ENCODE measurements at regions not wholly inside any gene's neighbourhood (a gene's known extent, or its start where the extent isn't known, plus 50 kb on each side); places are given as distances from the start of the nearest gene placed in this dataset.

GRCh38 chr5:164345853-164346252, 840.4 kb downstream of the MAT2B start:
- Histone ChIP-seq H4K20me1 (ENCODE audit: insufficient read depth) (no peaks in the 10 kb centered on the region), H3K27ac (ENCODE audit: low read length) (no peak overlapping the region), H2AFZ (ENCODE audit: low read depth, low read length) (no peak overlapping the region), H3K4me3 (ENCODE audit: low read length) (no peak overlapping the region), H3K79me2 (replicated peaks; ENCODE audit: insufficient read depth, low read length) (no peaks in the 10 kb centered on the region), H3K9ac (ENCODE audit: low read length) (no peak overlapping the region), H3K4me2 (ENCODE audit: low read length) (no peak overlapping the region), H3K9me2 (ENCODE audit: insufficient read depth, low read length) (no peaks in the 10 kb centered on the region), H3K36me3 (ENCODE audit: insufficient read depth, low read length) (no peaks in the 10 kb centered on the region), H3K27me3 (ENCODE audit: insufficient read depth, low read depth, low read length) (no peaks in the 10 kb centered on the region), H3F3A (ENCODE audit: insufficient read depth, low read length, poor library complexity, severe bottlenecking) (no peaks in the 10 kb centered on the region), H3K9me3 (ENCODE audit: low read length) (no peaks in the 10 kb centered on the region)
- TF ChIP-seq MXI1 (conservative IDR thresholded peaks at IDR 0.05; ENCODE audit: poor library complexity, severe bottlenecking) (no peak), POLR2AphosphoS5 (IDR thresholded peaks at IDR 0.05) (no peak), EZH2 (IDR thresholded peaks at IDR 0.05; ENCODE audit: borderline replicate concordance, insufficient read depth, low read length, poor library complexity, severe bottlenecking) (no peak), TAF1 (IDR thresholded peaks at IDR 0.05; ENCODE audit: low read depth) (no peak), EP300 (conservative IDR thresholded peaks at IDR 0.05; ENCODE audit: poor library complexity, severe bottlenecking) (no peak), SMC3 (conservative IDR thresholded peaks at IDR 0.05; ENCODE audit: poor library complexity) (no peak), RAD21 (conservative IDR thresholded peaks at IDR 0.05) (no peak), REST (IDR thresholded peaks at IDR 0.05; ENCODE audit: borderline replicate concordance) (no peak)
- TF ChIP-seq, protein P1, sequence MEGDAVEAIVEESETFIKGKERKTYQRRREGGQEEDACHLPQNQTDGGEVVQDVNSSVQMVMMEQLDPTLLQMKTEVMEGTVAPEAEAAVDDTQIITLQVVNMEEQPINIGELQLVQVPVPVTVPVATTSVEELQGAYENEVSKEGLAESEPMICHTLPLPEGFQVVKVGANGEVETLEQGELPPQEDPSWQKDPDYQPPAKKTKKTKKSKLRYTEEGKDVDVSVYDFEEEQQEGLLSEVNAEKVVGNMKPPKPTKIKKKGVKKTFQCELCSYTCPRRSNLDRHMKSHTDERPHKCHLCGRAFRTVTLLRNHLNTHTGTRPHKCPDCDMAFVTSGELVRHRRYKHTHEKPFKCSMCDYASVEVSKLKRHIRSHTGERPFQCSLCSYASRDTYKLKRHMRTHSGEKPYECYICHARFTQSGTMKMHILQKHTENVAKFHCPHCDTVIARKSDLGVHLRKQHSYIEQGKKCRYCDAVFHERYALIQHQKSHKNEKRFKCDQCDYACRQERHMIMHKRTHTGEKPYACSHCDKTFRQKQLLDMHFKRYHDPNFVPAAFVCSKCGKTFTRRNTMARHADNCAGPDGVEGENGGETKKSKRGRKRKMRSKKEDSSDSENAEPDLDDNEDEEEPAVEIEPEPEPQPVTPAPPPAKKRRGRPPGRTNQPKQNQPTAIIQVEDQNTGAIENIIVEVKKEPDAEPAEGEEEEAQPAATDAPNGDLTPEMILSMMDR (IDR thresholded peaks at IDR 0.05; ENCODE audit: poor library complexity, severe bottlenecking), result no peak

DNA sequence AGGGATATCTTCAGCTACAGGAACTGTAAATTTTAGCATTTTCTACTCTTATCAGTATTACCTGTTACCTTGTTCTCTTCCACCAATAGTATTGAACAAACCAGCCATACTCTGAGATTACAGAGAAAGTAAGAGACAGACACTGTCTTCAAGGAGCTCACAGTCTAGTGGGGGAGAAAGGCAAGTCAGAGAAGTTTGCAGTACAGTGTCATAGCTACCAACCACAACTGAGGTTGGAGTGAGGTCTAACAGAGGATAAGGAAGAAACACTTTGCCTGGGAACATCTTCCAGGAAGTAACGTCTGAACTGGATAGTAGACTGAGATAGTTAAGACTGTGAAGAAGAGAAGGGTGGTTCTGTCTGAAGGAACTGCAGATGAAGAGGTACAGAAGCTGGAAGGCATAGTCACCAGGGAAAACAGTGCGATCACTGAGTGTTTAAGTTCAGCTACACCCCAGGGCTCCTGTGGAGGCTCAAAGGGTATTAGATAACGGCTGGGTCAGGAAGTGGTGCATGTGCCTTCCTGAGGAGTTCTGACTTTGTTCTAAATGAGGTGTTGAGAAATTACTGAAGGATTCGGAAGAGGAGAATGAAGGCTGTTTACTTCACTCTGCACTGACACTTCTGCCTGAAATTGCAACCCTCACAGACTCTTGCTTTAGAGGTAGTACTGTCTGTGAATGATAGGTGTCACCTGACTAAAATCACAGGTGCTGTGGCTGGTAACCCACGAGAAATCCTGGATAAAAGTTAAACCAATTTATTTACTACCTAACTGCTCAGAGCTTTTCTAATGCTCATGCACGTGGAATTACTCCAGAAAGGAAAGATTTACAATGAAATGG, 841.6 kb downstream of the MAT2B start:
- Histone ChIP-seq H3F3A (ENCODE audit: insufficient read depth, low read length, poor library complexity, severe bottlenecking) (no peaks in the 10 kb centered on the region), H3K9ac (ENCODE audit: low read length) (no peak overlapping the region), H3K36me3 (ENCODE audit: insufficient read depth, low read length) (no peaks in the 10 kb centered on the region), H2AFZ (ENCODE audit: low read depth, low read length) (no peak overlapping the region), H3K4me3 (ENCODE audit: low read length) (no peak overlapping the region), H3K4me2 (ENCODE audit: low read length) (no peak overlapping the region), H3K9me3 (ENCODE audit: low read length) (no peaks in the 10 kb centered on the region), H3K79me2 (replicated peaks; ENCODE audit: insufficient read depth, low read length) (no peaks in the 10 kb centered on the region), H3K27ac (ENCODE audit: low read length) (no peak overlapping the region), H4K20me1 (ENCODE audit: insufficient read depth) (no peaks in the 10 kb centered on the region), H3K27me3 (ENCODE audit: insufficient read depth, low read depth, low read length) (no peaks in the 10 kb centered on the region), H3K9me2 (ENCODE audit: insufficient read depth, low read length) (no peaks in the 10 kb centered on the region)
- no peak for TF ChIP-seq POLR2AphosphoS5 (IDR thresholded peaks at IDR 0.05)
- no peak for TF ChIP-seq RAD21 (conservative IDR thresholded peaks at IDR 0.05)
- TF ChIP-seq, protein P1 (IDR thresholded peaks at IDR 0.05; ENCODE audit: poor library complexity, severe bottlenecking), result no peak
- no peak for TF ChIP-seq MXI1 (conservative IDR thresholded peaks at IDR 0.05; ENCODE audit: poor library complexity, severe bottlenecking)
- no peak for TF ChIP-seq EP300 (conservative IDR thresholded peaks at IDR 0.05; ENCODE audit: poor library complexity, severe bottlenecking)
